ENCODE measurements at regions not wholly inside any gene's neighbourhood (a gene's known extent, or its start where the extent isn't known, plus 50 kb on each side); places are given as distances from the start of the nearest gene placed in this dataset.

GRCh38 chr5:88093765-88094164 is 174.9 kb downstream of the TMEM161B start:
- TF ChIP-seq CTCF (IDR thresholded peaks at IDR 0.05; ENCODE audit: control insufficient read depth, insufficient read depth, low read depth, low read length, missing control alignments), result no peak

GRCh38 chr5:88092958-88093605 is 175.6 kb downstream of the TMEM161B start:
- TF ChIP-seq CTCF (IDR thresholded peaks at IDR 0.05; ENCODE audit: control insufficient read depth, insufficient read depth, low read depth, low read length, missing control alignments), result no peak
- no peak for DNase-seq (ENCODE audit: low read depth)
- no peak overlapping the region for H3K4me3 ChIP-seq (ENCODE audit: control insufficient read depth, low read depth, low read length)

More at GRCh38 chr5:88093765-88094164, 174.9 kb downstream of the TMEM161B start:
- no peak overlapping the region for H3K4me3 ChIP-seq (ENCODE audit: control insufficient read depth, low read depth, low read length)
- no peak for DNase-seq (ENCODE audit: low read depth)

- no peak for TF ChIP-seq CTCF (IDR thresholded peaks at IDR 0.05; ENCODE audit: control insufficient read depth, insufficient read depth, low read depth, low read length, missing control alignments)
- DNase-seq (ENCODE audit: low read depth), result no peak
- no peak overlapping the region for H3K4me3 ChIP-seq (ENCODE audit: control insufficient read depth, low read depth, low read length)
Measured at GRCh38 chr5:88092358-88092757, 176.3 kb downstream of the TMEM161B start.

DNA sequence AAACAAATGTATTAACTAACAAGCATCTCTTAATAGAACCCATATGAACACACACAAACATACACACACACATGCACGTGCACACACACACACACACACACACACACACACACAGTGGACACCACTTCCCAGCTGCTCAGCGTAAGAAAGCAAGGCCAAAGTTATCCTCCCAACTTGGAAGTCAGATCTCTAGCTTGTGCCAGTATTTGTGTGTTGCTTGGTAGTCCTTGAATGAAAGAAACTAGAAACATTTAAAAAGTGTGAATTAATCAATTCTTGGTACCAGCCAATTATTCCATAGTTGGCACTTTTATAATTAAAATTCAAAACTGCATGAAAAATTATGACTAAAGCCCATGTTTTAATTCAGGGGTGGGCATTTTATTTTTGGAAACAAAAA is 178.1 kb downstream of the TMEM161B start:
- no peak overlapping the region for H3K4me3 ChIP-seq (ENCODE audit: control insufficient read depth, low read depth, low read length)
- TF ChIP-seq CTCF (IDR thresholded peaks at IDR 0.05; ENCODE audit: control insufficient read depth, insufficient read depth, low read depth, low read length, missing control alignments), result no peak
- no peak for DNase-seq (ENCODE audit: low read depth)

DNA sequence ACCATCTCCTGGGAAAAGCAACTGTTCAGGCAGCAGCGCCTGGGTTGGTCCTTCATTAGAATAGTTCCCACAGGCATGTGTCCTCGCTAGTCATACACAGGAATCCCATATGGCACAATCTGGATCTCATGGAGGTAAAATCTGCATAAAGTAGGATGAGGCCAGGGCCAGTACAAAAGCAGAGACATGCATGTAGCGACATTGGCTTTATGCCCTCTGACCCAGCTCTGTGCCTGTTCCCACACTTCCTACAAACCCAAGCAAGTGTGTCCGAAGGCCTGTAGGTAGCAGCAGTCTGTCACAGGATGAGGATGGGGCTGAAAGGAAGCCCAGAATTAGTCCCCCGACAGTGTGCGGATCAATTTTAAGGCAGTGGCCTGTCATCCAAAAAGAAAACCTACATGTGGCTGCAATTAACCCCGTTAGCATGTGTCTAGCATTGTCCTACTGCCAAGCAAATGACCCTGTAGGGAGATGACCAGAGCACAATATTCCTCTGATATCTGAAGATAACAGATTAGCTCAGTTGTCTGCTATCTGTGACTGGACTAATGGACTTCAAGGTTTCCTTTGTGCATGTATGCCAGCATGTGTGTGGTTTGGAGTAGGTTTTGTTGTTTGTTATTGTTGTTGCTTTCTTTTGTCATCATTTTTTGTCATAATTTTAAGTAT is 178.8 kb downstream of the TMEM161B start:
- no peak for DNase-seq (ENCODE audit: low read depth)

GRCh38 chr5:88085462-88085861 is 183.2 kb downstream of the TMEM161B start:
- DNase-seq (ENCODE audit: low read depth), result no peak
- no peak for TF ChIP-seq CTCF (IDR thresholded peaks at IDR 0.05; ENCODE audit: control insufficient read depth, insufficient read depth, low read depth, low read length, missing control alignments)
- H3K4me3 ChIP-seq (ENCODE audit: control insufficient read depth, low read depth, low read length), result no peak overlapping the region

More for the DNA sequence above, 178.8 kb downstream of the TMEM161B start:
- no peak for TF ChIP-seq CTCF (IDR thresholded peaks at IDR 0.05; ENCODE audit: control insufficient read depth, insufficient read depth, low read depth, low read length, missing control alignments)
- no peak overlapping the region for H3K4me3 ChIP-seq (ENCODE audit: control insufficient read depth, low read depth, low read length)

Measured in AG09309 (cell line).